GM19438 (cell line): ENCODE measurements at regions not wholly inside any gene's neighbourhood (a gene's known extent, or its start where the extent isn't known, plus 50 kb on each side); places are given as distances from the start of the nearest gene placed in this dataset.
"Not testable (repeated sequence)": the region's sequence is repeated elsewhere in the genome, so short reads cannot be mapped to it uniquely, and the experiment has no call there.

Source experiments
- ATAC-seq: cut with Tn5 transposase; IDR thresholded peaks from one replicate; pipeline ENCODE4 v1.9.1; 2021; ENCODE audit warnings: low read depth; ENCODE audit not compliant: unreplicated experiment

DNA sequence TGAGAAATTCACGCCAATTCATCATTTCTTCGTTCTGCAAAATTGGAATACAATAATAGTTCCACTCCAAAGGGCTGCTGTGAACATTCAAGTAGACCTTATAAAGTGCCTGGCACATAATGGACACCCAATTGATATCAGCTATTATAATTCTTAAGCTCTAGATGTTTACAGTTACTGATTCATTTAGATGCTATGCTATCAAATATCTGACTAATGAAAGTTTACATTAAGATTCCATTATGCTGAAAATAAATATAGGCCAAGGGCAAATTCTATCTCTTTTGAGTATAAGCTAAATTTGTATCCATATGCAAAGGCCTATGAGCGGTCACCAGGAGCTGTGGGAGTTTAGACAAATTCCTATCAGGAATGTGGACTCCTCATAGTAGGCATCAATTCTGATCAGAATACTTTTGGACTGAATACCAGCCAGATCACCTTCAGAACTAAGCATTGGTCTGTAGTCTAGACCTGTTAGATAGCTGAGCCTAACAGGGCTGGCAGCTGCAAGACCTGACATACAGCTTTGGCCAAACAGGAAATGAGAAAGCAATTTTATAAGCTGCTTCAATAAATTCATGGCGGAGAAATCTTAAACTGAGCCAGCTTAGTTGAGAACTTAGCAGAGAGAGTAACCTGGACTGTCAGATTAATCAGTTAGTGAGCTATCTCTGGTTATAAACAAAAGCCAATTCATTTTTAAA is 384.3 kb upstream of the ACTRT1 start:
- no peak for ATAC-seq

GRCh38 chrX:128425546-128425945 is 373.3 kb upstream of the ACTRT1 start:
- ATAC-seq: no peak

DNA sequence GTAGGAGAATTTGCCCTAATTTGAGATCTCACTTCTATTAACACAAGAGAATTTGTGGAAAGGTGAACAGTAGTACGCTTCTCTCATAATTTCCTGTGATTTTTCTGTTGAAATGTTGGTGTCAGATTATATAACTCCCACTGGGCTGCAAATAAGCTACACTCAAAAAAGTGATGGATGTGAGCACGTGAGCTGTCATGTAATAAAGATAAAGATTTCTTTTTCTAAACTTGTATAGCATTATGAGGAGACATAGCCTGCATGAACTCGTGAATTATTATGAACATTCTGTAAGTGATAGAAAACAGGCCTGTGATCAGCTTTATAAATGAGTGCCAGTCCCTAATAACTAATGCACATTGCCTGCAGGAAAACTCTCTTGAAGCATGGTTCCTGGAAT is 356.6 kb upstream of the ACTRT1 start:
- ATAC-seq: no peak

DNA sequence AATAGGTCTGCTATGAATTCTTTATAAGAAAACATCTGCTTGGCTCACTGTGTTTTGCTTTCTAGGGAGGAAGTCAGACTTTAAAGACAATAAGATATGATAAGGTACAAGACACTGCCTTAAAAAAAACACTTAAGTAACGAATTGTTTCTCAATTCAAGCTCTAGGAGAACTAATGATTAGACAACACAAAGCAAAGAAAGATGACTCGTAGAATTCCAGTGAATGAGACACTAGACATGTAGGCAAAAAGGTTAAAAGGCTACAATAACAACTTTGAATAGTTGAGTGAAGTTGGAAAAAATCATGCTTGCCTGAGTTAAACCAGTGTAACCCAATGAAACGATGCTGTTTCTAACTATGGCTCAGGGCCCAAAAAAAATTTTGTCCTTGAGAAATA is 344.4 kb upstream of the ACTRT1 start:
- ATAC-seq: no peak

DNA sequence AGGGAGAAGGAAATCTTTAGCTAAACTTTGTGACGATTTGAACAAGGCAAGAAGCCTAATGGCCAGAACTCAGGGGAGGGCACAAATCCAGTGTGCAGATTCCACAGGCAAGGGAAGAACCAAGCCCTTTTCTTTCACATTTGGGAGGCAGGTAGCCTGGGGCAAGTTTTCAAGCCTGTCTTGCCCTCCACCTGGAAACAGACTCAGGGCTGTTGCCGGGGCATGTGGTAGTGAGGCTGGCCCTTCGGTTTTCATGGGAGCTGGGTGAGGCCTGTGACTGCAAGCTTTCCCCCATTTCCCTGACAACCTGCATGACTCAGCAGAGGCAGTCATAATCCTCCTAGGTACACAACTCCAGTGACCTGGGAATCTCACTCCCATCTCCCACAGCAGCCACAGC is 331.6 kb upstream of the ACTRT1 start:
- not testable (repeated sequence) for ATAC-seq

DNA sequence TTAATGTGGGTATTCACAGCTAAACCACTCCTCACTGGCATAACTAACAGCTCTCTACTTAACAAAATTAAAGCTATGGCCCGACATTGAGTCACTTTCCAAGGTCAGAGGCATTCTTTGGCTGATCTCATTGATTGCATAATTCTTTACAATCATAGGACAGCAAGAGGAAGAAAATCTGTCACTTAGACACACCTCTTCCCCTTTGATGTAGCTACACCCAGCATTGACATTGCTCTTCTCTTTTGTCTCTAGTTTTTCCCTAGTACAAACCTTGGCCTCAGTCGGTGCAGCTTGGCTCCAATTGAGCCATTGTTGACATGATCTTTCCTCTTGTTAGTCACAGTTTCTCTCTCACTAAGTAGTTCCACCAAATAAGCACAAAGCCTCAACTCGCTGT is 313.3 kb upstream of the ACTRT1 start:
- no peak for ATAC-seq

- no peak for ATAC-seq
These were observed 283.5 kb upstream of the ACTRT1 start for GRCh38 chrX:128335671-128336070.

DNA sequence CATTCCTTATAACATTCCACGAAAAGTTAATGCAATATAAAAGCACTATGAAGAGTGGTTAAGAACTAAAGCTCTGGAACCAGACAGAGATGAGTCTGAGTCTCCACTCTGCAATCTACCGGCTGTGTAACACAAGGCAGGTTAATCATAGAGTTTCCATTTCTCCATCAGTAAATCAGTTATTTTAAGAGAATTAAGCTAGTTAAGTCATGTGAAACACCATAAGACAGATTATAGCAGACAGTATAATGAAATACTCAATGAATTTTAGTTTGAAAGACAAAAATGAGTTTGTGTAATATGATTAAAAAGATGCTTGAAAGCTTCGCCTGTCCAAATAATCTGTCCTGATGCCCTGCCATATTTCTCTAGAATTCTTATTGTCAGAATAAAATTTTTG is 282.6 kb upstream of the ACTRT1 start:
- ATAC-seq: no peak

DNA sequence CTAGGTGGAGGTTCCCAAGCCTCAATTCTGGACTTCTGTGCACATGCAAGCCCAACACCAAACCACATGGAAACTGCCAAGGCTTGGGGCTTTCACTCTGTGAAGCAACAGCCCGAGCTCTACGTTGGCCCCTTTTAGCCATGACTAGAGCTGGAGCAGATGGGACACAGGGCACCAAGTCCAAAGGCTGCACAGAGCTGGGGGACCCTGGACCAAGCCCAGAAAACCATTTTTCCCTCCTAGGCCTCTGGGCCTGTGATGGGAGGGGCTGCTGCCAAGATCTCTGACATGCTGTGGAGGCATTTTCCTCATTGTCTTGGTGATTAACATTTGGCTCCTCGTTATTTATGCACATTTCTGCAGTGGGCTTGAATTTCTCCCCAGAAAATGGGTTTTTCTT is 258.7 kb upstream of the ACTRT1 start:
- no peak for ATAC-seq

DNA sequence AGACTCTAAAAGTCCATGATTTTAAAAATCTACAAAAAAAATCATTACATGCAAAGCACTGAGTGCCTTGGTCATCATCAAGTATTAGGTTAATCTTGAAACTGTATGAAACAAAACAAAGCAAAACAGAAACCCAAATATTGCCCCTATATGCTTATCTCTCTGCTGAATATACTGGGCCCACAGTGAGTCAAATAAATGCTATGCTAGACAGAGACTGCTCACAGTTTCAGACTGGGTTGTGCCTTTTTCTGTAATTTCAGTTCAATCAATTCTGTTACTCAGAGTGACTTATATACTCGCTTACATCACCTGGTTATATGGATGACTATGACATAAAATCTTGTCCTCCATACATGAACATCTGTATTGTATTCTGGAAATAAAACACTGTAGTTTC is 257.1 kb upstream of the ACTRT1 start:
- no peak for ATAC-seq

- ATAC-seq: no peak
These were observed 242.0 kb upstream of the ACTRT1 start for GRCh38 chrX:128294198-128294597.

GRCh38 chrX:128287693-128288092 is 235.5 kb upstream of the ACTRT1 start:
- ATAC-seq: no peak

DNA sequence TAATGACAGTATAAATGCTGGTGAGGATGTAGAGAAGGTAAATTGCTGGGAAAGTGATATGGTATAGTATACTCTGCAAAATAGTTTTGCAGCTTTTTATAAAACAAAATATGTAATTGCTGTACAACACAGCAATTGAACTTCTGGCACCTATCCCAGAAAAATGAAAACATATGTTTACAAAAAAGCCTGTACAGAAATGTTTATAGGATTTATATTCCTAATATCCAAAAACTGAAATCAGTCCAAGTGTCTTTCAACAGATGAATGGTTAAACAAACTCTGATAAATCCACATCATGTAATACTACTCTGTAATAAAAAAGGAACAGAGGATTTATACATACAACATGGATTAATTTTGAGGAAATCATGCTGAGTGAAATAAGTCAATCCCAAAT is 198.4 kb upstream of the ACTRT1 start:
- no peak for ATAC-seq

- no peak for ATAC-seq
These were observed 164.2 kb upstream of the ACTRT1 start for GRCh38 chrX:128216364-128216763.

DNA sequence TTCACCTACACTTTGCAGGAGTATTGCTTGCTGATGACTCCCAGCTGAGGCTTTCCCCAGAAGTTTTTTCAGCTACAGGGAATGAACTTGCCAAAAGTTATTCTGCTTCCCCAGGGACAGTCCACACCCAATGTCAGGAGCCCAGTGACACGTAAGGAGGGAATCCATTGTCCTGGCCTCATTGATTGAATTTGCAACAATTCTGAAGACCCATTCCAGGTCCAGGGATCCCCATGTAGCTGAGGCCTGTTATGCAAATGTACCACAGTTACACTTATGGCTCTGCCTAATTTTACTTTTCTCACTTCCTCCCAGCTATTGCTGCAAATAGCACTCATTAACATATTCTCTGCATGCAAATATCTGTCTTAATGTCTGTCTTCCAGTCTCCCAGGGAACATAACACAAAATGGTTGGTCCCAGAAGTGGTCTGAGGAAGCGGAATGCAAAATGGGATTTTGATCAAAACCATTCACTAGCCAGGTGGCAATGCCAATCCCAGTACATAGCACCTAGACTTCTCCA is 113.7 kb upstream of the ACTRT1 start:
- no peak for ATAC-seq

DNA sequence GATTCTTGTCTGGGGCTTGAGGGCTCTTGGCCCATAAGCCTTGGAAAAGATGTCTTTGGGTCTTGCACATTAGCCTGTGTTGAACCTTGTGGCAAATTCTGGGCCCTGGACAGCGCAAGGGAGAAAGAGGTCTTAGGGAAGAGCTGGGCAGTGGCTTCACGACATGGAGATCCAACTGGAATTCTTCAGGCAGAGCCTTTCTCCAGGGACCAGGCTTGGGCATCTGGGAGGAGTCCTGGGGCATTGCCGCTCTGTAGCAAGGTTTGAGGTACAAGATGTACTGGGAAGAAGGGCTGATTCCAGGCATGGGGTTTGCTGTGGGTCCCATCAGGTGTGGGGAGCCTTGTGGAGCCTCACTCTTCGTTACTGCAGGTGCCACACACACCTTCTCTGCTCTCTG is 104.0 kb upstream of the ACTRT1 start:
- no peak for ATAC-seq

DNA sequence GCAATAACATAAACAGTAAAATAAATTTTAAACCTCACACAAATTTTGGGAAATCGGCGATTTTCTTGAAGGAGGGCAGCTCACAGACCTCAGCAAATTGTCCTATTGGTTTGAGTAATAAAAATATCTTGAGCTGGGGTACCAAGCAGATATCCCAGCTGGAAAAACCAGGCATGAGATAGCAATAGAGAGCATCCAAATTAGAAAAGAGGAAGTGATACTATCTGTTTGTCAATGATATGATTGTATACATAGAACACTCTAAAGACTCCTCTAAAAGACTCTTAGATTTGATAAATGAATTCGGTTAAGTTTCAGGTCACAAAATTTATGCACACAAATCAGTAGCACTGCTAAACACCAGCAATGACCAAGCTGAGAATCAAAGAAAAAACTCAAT is 90.5 kb upstream of the ACTRT1 start:
- no peak for ATAC-seq

- ATAC-seq: no peak
These were observed 54.4 kb upstream of the ACTRT1 start for GRCh38 chrX:128106630-128107029.

- ATAC-seq: no peak
These were observed 53.5 kb upstream of the ACTRT1 start for GRCh38 chrX:128105659-128106058.
